ENCODE measurements at regions not wholly inside any gene's neighbourhood (a gene's known extent, or its start where the extent isn't known, plus 50 kb on each side); places are given as distances from the start of the nearest gene placed in this dataset.

DNA sequence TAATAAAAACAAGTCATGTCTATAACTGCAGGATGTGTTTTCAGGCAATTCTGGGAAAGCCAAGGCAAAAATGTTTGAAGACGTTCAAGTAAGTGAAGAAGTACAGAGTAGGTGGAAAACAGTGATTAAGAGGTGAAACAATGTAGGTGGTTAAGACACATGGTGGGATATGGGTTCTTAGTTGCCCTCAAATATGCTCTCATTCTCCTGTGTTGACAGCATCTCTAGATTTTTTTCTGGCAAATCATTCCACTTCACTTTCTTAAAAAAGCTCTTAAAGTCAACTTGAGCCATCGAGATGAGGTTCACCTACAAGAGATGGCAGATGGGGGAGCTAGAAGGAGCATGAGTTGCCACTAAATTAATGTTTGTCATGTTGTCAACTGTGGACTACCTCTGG lies 1041.0 kb upstream of the CNTN5 start:
- Mint-ChIP-seq H3K27ac (no peak overlapping the region), H3K4me3 (no peak overlapping the region), H3K36me3 (ENCODE audit: low read depth) (no peaks in the 10 kb centered on the region), H3K27me3 (no peaks in the 10 kb centered on the region), H3K4me1 (no peaks in the 10 kb centered on the region), H3K9me3 (peaks cover 2% of the 10 kb centered on the region)
- no peak for DNase-seq
- ChIA-PET CTCF (no interaction called here), POLR2A (no interaction called here)

DNA sequence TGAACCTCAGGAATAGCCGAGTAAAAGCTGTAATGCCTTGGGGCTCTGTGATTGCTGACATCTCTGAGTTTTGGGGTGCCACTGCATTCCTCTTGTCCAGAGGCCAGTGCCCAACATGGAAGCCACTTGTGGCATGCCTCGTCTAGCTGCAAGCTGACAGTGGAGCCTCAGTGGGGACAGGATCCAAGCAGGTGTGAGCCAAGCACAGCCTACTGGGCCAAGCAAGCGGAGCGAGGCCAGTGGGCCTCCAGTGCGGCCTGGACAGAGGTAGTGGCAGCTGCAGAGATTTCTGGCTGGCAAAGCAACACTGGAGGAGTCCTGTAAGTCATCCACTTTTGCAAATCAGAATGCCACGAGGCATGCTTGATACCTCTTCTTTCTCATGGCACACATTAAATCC lies 1038.2 kb upstream of the CNTN5 start:
- no peak overlapping the region for H3K4me3 Mint-ChIP-seq
- no peaks in the 10 kb centered on the region for H3K4me1 Mint-ChIP-seq
- peaks cover 4% of the 10 kb centered on the region for H3K9me3 Mint-ChIP-seq
- H3K27me3 Mint-ChIP-seq = no peaks in the 10 kb centered on the region
- H3K27ac Mint-ChIP-seq = no peak overlapping the region
- ChIA-PET POLR2A (no interaction called here), CTCF (no interaction called here)
- DNase-seq = no peak
- no peaks in the 10 kb centered on the region for H3K36me3 Mint-ChIP-seq (ENCODE audit: low read depth)

- no peak overlapping the region for H3K4me3 Mint-ChIP-seq
- peaks cover 2% of the 10 kb centered on the region for H3K9me3 Mint-ChIP-seq
- no peak for DNase-seq
- H3K4me1 Mint-ChIP-seq = no peaks in the 10 kb centered on the region
- ChIA-PET CTCF (no interaction called here), POLR2A (no interaction called here)
- no peaks in the 10 kb centered on the region for H3K27me3 Mint-ChIP-seq
- no peaks in the 10 kb centered on the region for H3K36me3 Mint-ChIP-seq (ENCODE audit: low read depth)
- no peak overlapping the region for H3K27ac Mint-ChIP-seq
These were observed 1031.6 kb upstream of the CNTN5 start for GRCh38 chr11:97989121-97989520.

- peaks cover 5% of the 10 kb centered on the region for H3K9me3 Mint-ChIP-seq
- H3K27ac Mint-ChIP-seq = no peak overlapping the region
- ChIA-PET POLR2A (no interaction called here), CTCF (no interaction called here)
- H3K36me3 Mint-ChIP-seq (ENCODE audit: low read depth) = no peaks in the 10 kb centered on the region
- no peak for DNase-seq
- H3K4me1 Mint-ChIP-seq = no peaks in the 10 kb centered on the region
- H3K4me3 Mint-ChIP-seq = no peak overlapping the region
- H3K27me3 Mint-ChIP-seq = no peaks in the 10 kb centered on the region
These were observed 1030.4 kb upstream of the CNTN5 start for GRCh38 chr11:97990162-97990920.

DNA sequence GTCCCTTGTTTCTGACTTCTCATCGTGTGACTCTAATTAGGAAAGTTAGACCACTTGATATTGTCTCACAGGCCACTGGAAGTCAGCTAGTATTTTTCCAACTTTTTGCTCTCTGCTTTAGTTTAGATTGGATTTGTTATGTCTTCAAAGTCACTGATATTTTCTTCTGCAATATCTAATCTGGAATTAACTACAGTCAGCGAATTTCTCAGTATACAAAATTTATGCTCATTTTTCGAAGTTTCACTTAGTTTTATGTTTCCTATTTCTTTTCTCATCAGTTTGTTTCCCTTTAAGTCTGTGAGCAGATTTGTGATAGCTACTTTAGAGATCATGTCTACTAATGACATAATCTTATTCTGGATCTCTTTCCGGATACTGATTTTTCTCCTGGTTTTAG lies 1027.2 kb upstream of the CNTN5 start:
- no peak overlapping the region for H3K4me3 Mint-ChIP-seq
- peaks cover 3% of the 10 kb centered on the region for H3K9me3 Mint-ChIP-seq
- no peak overlapping the region for H3K27ac Mint-ChIP-seq
- no peaks in the 10 kb centered on the region for H3K36me3 Mint-ChIP-seq (ENCODE audit: low read depth)
- H3K4me1 Mint-ChIP-seq = no peaks in the 10 kb centered on the region
- no peaks in the 10 kb centered on the region for H3K27me3 Mint-ChIP-seq
- no peak for DNase-seq
- ChIA-PET POLR2A (no interaction called here), CTCF (no interaction called here)

DNA sequence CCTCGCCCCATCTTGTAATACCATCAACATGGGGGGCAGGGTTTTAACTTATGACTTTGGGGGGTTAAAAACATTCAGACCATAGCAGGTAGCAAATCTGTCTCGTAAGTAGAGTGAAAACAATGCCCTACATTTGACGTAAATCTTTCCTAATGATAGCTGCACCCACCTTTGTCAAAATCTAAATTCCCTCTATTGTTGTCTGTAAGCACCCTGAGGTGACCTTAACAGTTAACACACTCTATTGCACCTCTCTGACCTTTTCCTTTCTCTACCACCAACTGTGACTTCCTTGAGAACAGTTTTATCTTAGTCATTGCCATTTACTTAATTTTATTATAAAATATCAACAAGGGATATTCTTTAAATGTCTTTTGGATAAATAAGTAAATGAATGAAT lies 1024.9 kb upstream of the CNTN5 start:
- Mint-ChIP-seq H3K36me3 (ENCODE audit: low read depth) (no peaks in the 10 kb centered on the region), H3K27me3 (no peaks in the 10 kb centered on the region)
- POLR2A ChIA-PET = no interaction called here

GRCh38 chr11:97996762-97997161 lies 1024.0 kb upstream of the CNTN5 start:
- CTCF ChIA-PET = no interaction called here
- H3K27me3 Mint-ChIP-seq = no peaks in the 10 kb centered on the region

More for the DNA sequence above, 1024.9 kb upstream of the CNTN5 start:
- CTCF ChIA-PET = no interaction called here
- no peak for DNase-seq
- H3K27ac Mint-ChIP-seq = no peak overlapping the region
- peaks cover 3% of the 10 kb centered on the region for H3K9me3 Mint-ChIP-seq
- H3K4me1 Mint-ChIP-seq = no peaks in the 10 kb centered on the region
- H3K4me3 Mint-ChIP-seq = no peak overlapping the region

DNA sequence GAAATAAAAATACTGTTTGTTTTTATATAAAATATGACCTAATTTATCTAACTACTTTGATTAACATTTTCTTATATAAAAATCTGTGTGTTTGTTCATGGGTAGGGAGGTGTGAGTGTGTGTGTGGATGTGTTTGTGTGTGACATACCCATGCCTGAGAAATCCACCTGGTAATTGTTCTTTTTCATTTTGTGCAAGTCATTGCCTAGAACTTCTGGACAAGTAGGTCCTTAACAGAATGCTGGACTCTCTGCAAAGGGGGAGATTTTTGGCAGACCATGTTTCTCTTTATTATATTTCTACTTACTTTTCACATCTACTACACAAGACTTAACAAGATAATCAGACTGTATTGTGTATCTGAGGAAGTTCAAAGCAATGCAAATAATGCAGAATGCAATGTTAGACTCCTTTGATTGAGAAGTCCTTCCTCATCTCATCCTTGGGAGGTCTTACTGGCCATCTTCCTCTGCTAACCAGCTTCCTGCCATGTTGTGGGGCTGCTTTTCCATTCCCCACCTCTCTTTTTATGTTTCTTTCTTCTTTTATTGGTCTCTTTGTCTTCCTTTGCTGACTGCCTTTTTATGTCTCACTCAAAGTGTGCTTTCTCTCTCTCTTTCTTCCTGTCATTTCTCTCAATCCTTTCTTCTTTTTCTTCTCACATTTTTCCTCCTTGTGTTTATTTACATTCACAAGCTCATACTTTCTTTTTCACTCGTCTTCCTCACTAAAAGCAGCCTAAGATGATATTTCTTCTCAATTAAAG lies 1017.0 kb upstream of the CNTN5 start:
- DNase-seq = no peak
- Mint-ChIP-seq H3K9me3 (peaks cover 6% of the 10 kb centered on the region), H3K4me3 (no peak overlapping the region), H3K27me3 (no peaks in the 10 kb centered on the region), H3K4me1 (no peaks in the 10 kb centered on the region), H3K27ac (no peak overlapping the region), H3K36me3 (ENCODE audit: low read depth) (no peaks in the 10 kb centered on the region)
- CTCF ChIA-PET = no interaction called here
- POLR2A ChIA-PET = no interaction called here

More at GRCh38 chr11:97996762-97997161, 1024.0 kb upstream of the CNTN5 start:
- Mint-ChIP-seq H3K9me3 (peaks cover 3% of the 10 kb centered on the region), H3K4me3 (no peak overlapping the region), H3K27ac (no peak overlapping the region), H3K36me3 (ENCODE audit: low read depth) (no peaks in the 10 kb centered on the region), H3K4me1 (no peaks in the 10 kb centered on the region)
- DNase-seq = no peak
- POLR2A ChIA-PET = no interaction called here

DNA sequence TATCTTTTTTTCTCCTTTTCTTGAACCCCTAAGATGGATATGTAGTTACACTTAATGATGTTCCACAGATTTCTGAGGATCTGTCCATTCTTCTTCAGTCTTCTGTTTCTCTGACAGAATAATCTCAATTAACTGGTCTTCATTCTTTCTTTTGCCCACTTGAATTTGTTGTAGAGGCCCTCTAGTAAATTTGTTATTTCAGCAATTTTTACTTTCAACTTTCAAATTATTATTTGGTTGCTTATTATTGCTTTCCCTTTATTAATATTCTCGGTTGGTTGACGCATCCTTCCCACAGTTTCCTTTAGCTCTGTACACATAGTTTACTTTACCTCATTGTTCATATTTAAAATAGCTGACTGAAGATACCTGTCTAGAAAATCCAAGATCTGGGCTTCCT lies 1013.7 kb upstream of the CNTN5 start:
- no peak for DNase-seq
- Mint-ChIP-seq H3K27ac (no peak overlapping the region), H3K9me3 (peaks cover 6% of the 10 kb centered on the region), H3K4me3 (no peak overlapping the region), H3K27me3 (no peaks in the 10 kb centered on the region), H3K36me3 (ENCODE audit: low read depth) (no peaks in the 10 kb centered on the region), H3K4me1 (no peaks in the 10 kb centered on the region)
- CTCF ChIA-PET = interaction anchor here (1.1 kb wide), 1 partner anchor 14 kb away, joined by 3 read pairs; no protein-coding TSS in a partner anchor
- POLR2A ChIA-PET = no interaction called here

DNA sequence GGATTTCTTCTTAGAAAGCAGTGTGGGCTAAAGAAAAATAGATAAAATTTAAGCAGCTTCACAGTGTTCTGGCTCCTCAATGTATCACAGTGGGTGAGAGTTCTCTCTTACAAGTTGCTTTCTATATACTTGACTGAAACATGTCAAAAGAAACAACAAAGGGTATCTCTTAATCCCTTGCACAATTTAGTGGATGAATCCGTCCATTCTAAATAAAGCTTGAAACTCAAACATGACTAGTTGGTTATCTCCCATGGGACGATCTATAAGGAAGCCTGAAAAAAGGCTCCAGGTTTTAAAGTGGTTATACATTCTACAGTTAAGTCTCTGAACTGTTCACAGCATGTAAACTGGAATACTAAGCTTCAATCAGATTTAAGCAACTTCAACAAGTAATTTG lies 993.1 kb upstream of the CNTN5 start:
- no peaks in the 10 kb centered on the region for H3K27me3 Mint-ChIP-seq
- no peak for DNase-seq

GRCh38 chr11:98029832-98030231 lies 990.9 kb upstream of the CNTN5 start:
- H3K27ac Mint-ChIP-seq = no peak overlapping the region
- CTCF ChIA-PET = no interaction called here
- POLR2A ChIA-PET = no interaction called here
- no peaks in the 10 kb centered on the region for H3K9me3 Mint-ChIP-seq
- H3K27me3 Mint-ChIP-seq = no peaks in the 10 kb centered on the region
- no peaks in the 10 kb centered on the region for H3K4me1 Mint-ChIP-seq
- H3K4me3 Mint-ChIP-seq = no peak overlapping the region
- no peak for DNase-seq
- no peaks in the 10 kb centered on the region for H3K36me3 Mint-ChIP-seq (ENCODE audit: low read depth)

More for the DNA sequence above, 993.1 kb upstream of the CNTN5 start:
- CTCF ChIA-PET = no interaction called here
- Mint-ChIP-seq H3K4me1 (no peaks in the 10 kb centered on the region), H3K4me3 (no peak overlapping the region), H3K27ac (no peak overlapping the region), H3K9me3 (no peaks in the 10 kb centered on the region), H3K36me3 (ENCODE audit: low read depth) (no peaks in the 10 kb centered on the region)
- POLR2A ChIA-PET = no interaction called here

DNA sequence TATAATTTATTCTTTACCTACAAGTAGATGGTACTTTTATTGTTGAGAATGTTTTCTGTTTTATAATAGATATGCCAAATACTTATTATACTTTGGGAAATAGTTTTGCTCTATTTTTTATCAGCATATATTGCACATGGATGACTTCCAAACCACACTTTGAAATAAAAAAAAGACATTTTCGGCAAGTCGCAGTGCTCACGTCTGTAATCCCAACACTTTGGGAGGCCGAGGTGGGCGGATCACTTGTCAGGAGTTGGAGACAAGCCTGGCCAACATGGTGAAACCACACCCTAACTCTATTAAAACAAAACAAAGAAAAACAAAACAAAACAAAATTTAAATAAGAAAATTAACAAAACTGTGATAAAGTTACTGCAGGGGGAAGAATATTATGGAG lies 983.9 kb upstream of the CNTN5 start:
- Mint-ChIP-seq H3K27ac (no peak overlapping the region), H3K9me3 (no peaks in the 10 kb centered on the region), H3K4me3 (no peak overlapping the region), H3K4me1 (no peaks in the 10 kb centered on the region), H3K27me3 (no peaks in the 10 kb centered on the region), H3K36me3 (ENCODE audit: low read depth) (no peaks in the 10 kb centered on the region)
- ChIA-PET CTCF (no interaction called here), POLR2A (no interaction called here)
- no peak for DNase-seq

DNA sequence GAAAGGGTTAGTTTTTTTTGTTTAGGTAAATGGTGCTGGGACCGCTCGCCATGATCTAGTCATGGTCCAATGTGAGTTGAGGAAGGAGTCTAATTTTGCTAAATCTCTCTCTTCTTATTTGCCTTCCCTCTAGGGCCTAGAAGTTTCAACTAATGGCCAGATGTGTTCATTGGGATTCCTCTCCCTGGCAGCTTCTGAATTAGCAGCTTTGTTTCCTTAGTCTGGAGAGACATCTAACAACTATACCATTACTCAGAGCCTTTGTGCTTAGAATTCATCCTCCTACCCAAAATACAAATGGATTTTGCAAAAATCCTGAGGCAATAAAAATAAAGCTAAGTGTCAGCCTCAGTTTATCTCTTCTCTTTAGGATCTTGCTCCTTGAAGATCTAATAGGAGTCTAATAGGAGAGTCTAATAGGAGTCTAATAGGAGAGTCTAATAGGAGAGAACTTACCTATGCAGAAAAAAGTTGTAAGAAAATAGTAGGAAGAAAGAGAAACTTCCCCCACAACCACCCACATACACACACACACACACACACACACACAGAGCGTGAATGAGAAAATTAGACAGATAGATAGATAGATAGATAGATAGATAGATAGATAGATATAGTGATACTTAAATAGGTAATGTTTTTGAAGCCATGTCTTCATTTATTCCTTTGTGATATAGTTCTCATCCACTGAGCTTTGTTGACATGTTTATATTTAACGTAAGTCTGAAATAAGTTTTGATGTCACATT lies 980.5 kb upstream of the CNTN5 start:
- H3K4me1 Mint-ChIP-seq = no peaks in the 10 kb centered on the region
- H3K9me3 Mint-ChIP-seq = no peaks in the 10 kb centered on the region
- CTCF ChIA-PET = no interaction called here
- H3K36me3 Mint-ChIP-seq (ENCODE audit: low read depth) = no peaks in the 10 kb centered on the region
- POLR2A ChIA-PET = no interaction called here
- DNase-seq = no peak
- no peak overlapping the region for H3K27ac Mint-ChIP-seq
- H3K27me3 Mint-ChIP-seq = no peaks in the 10 kb centered on the region
- H3K4me3 Mint-ChIP-seq = no peak overlapping the region

Measured in activated CD4-positive, alpha-beta T cell treated with anti-CD3 and anti-CD28 coated beads, Interleukin-2, amount 10 ng/mL, durations not matched to agents 7 days and 5 days (primary cell).